Left lobe of liver (tissue), 2 donors: ENCODE measurements at regions not wholly inside any gene's neighbourhood (a gene's known extent, or its start where the extent isn't known, plus 50 kb on each side); places are given as distances from the start of the nearest gene placed in this dataset.

Experiments
- ATAC-seq: fragments of 200-7000 bp; cut with Tn5 transposase; one replicate; pipeline ENCODE4 v1.9.1; 2020; ENCODE audit warnings: mild to moderate bottlenecking, moderate library complexity
- DNase-seq: peaks from one replicate; pipeline ENCODE4 v3.0.0-alpha.2; 2020; ENCODE audit warnings: low spot score
- donor health status: DM: no; HTN: no; CAD: no; lungs with moderate emphysema.
- donor health status: DM: no; HTN: yes; CAD: no.

- no peak for DNase-seq
- ATAC-seq: no peak
These were observed 239.9 kb upstream of the PAPPA start for GRCh38 chr9:115913696-115914095.

GRCh38 chr9:115914291-115914690 is 239.3 kb upstream of the PAPPA start:
- DNase-seq (no peak), ATAC-seq (no peak)

GRCh38 chr9:115921301-115921700 is 232.3 kb upstream of the PAPPA start:
- DNase-seq: no peak
- no peak for ATAC-seq

GRCh38 chr9:115922444-115922843 is 231.1 kb upstream of the PAPPA start:
- DNase-seq: no peak
- ATAC-seq: no peak

- ATAC-seq (no peak), DNase-seq (no peak)
These were observed 230.2 kb upstream of the PAPPA start for GRCh38 chr9:115923410-115923809.

GRCh38 chr9:115923903-115924668 is 229.5 kb upstream of the PAPPA start:
- DNase-seq (peak; percentile 60), ATAC-seq (peak; percentile 97)

GRCh38 chr9:115924669-115924987 is 229.0 kb upstream of the PAPPA start:
- ATAC-seq: no peak
- DNase-seq: no peak

DNA sequence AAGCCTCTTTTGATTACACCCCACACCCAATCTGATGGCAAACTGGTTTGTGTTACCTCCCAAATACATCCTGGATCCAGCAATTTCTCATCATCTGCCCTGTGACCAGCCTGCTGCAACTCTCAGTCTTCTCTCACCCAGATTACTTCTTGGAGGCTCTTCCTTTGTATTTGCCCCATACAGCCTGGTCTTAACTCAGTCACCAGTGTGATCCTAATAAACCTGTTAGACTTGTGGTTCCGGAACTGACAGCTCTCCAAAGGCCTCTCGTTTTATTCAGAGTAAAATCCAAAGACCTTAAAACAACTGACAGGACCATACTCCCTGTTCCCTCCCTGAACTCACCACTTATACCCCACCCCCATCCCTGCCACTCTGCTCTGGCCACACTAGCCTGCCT is 228.2 kb upstream of the PAPPA start:
- ATAC-seq (no peak), DNase-seq (no peak)

DNA sequence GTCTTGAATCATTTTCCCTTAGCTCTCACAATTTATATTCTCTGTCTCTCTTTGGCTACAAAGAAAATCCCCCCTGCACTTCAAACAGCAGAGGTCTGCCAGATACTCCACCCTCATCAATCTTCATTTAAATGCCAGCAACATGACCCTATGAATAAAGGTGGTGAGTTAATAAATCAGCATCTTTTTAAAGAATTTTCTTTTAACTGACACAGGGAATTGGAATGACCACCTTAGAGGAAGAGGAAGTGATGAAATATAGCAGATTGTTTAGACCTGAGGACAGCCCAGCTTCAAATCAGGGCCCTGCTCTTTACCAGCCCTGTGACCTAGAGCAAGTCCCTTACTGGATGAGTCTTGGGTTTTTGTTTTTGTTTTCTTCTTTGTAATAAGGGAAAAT is 223.1 kb upstream of the PAPPA start:
- DNase-seq (no peak), ATAC-seq (no peak)

GRCh38 chr9:115938479-115938878 is 215.1 kb upstream of the PAPPA start:
- DNase-seq: no peak
- ATAC-seq: no peak

- ATAC-seq: no peak
These were observed 214.4 kb upstream of the PAPPA start for GRCh38 chr9:115939065-115939765.

DNA sequence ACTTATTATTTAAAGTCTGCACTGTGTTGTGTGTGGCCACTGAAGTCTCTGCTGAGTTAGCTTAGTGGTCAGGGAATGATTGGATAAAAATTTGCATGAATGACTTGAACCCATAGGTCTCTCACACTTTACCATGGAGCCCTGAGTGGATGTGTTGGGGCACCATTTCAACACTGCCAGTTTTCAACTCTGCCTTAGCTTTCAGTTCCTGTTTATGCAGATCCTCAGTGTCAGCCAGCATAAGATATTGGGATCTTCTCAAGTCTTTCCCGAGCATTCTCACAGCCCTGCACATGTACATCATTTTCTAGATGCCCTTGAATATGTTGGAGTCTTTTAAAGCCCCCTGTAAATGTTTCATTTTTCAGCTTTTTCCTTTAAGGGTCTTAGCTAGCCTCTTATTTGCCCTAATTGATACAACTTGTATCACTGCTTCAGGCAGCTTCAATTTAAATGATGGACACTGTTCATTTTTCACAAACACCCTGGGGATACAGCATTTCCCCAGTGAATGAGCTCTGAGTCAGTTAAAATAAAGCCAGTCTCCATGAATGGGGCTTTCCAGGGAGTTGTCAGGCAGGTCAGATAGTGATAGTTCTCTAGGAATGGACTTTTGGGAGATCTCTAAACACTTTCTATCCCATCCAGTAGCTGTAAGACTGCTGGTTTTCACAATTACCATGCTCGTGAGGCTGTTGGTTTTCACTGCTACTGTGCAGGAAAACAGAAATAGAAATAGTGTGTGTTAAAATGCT is 211.9 kb upstream of the PAPPA start:
- ATAC-seq (no peak), DNase-seq (no peak)

More at GRCh38 chr9:115939065-115939765, 214.4 kb upstream of the PAPPA start:
- no peak for DNase-seq

GRCh38 chr9:115943431-115944165 is 210.0 kb upstream of the PAPPA start:
- ATAC-seq (no peak), DNase-seq (no peak)

- DNase-seq (peak; percentile 50), ATAC-seq (peak; percentile 69)
These were observed 209.2 kb upstream of the PAPPA start for GRCh38 chr9:115944166-115944948.

DNA sequence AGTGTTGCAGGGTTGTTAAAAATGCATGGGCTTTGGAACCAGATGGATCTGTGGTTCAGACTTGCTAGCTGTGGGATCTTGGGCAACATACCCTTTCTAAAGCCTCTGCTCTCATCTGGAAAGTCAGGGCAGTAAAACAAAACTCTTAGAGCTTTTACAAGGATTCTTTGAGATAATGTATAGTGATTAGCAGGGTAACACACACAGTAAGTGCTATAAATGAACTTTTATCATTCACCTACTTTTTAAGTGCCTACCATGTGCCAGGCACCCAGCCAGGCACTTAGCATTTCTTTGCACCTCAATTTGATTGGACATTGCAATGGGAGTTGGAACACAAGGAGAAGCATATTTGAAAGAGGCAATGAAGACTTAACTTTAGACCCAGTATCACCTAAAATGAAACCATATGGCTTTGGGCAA is 208.6 kb upstream of the PAPPA start:
- DNase-seq: no peak
- ATAC-seq: no peak

GRCh38 chr9:115946530-115946929 is 207.1 kb upstream of the PAPPA start:
- ATAC-seq (no peak), DNase-seq (no peak)

DNA sequence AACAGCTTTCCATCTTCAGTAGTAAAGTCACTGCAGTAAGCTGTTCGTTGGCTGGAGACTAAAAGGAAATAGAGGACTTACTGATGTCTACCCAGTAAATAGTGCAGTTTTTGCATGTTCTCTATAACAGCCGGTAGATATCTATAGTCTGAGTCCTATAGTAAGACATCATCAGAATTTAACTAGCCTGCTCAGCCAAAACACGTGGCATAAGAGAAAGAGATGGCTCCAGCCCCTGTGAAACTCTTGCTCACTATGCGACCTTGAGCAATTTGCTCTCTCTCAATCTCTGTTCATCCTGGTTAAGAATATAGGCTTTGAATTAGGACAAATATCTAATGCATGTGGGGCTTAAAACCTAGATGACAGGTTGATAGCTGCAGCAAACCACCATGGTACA is 201.6 kb upstream of the PAPPA start:
- DNase-seq (no peak), ATAC-seq (no peak)

DNA sequence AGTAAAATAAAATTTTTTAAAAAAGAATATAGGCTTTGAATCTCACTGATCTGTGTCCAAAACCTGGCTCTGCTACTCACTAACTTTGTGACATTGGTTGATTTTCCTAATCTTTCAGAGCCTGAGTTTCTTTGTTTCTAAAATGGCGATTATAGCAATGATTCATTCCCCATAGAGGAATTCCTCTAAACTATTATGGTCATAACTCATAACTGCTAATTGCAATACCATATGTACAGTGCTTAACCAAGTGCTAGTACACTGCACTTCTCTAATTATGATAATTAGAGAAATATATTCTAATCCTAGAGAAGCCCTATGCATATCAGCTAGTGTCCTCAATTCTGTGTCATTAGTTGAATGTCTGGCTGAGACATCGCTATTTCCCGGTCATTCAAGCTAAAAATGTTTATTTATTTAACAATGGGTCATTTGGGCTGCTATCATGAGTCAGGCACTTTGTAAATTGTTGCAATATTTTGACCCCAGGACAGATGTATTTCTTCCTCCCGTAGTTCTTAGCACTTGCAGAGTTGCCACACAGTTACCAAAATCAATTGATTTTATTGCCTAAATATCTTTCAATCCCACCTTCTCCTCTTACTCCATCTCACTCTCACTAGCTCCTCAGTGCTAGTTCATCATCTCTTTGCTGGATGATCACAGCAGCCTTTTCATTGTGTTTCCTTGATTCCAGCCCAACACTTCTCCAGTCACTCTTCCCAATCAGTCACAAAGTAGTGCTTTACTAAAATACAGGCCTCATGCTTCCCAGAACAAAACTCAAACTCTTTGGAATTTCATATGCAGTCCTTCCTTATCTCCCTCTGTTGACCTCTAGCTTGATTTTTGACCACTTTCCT is 200.9 kb upstream of the PAPPA start:
- ATAC-seq (no peak), DNase-seq (no peak)

DNA sequence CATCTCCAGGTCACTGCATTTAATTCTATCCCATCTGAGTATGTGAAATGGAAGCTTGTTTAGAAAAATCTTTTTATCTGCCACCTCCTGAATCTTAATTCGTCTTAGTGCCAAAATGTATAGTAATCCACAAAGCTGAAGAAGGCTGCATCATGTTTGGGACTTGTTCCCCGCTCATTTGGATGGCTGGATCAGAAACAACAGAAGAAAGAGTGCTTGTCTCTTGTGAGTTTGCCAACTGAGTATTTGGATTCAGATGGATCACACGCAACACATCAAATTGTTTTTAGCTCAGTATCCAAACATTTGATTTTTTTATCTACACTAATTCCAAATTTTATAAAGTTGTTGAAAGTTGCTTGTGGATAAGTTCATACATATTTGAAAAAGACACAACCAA is 197.2 kb upstream of the PAPPA start:
- DNase-seq (no peak), ATAC-seq (no peak)

- DNase-seq: no peak
- no peak for ATAC-seq
These were observed 196.0 kb upstream of the PAPPA start for GRCh38 chr9:115957585-115957984.
